Panc1 (cell line): ENCODE measurements at regions not wholly inside any gene's neighbourhood (a gene's known extent, or its start where the extent isn't known, plus 50 kb on each side); places are given as distances from the start of the nearest gene placed in this dataset.

Experiments
- ATAC-seq: fragments of 200-7000 bp; cut with Tn5 transposase; 2 replicates; pipeline ENCODE4 v1.9.1; 2020; ENCODE audit warnings: mild to moderate bottlenecking, moderate library complexity
- BruUV-seq: library from RNA; stranded (reverse); fragments of 400-500 nt; replicated peaks from 2 replicates; lab custom pipeline; 2021; lab: Mats Ljungman, UMichigan
- CTCF ChIA-PET: fragments of 300-600 bp; sonication (Branson Sonifier 250); formaldehyde crosslinking; loops from one replicate; lab custom pipeline; 2022; ENCODE audit warnings: antibody characterized with exemption; lab: Charles Lee
- POLR2A ChIA-PET: fragments of 300-600 bp; sonication (Branson Sonifier 250); formaldehyde crosslinking; loops from one replicate; lab custom pipeline; 2022; ENCODE audit warnings: antibody characterized with exemption; lab: Charles Lee
- DNase-seq: peaks from one replicate; pipeline ENCODE4 v3.0.0-alpha.2; 2010; ENCODE audit warnings: low read depth, low spot score
- H3K27ac ChIP-seq: 2 replicates; pipeline ENCODE4 v1.5.1; 2011; ENCODE audit warnings: mild to moderate bottlenecking, low read length, inconsistent platforms
- H3K27me3 ChIP-seq: fragments of 200-500 bp; sonication (Bioruptor generic); 2 replicates; pipeline ENCODE4 v1.6.0; 2014; ENCODE audit warnings: low read length, inconsistent platforms; ENCODE audit not compliant: control insufficient read depth, insufficient read depth
- H3K36me3 ChIP-seq: fragments of 200-500 bp; sonication (Bioruptor generic); 2 replicates; pipeline ENCODE4 v1.5.1; 2014; ENCODE audit warnings: inconsistent platforms, mild to moderate bottlenecking, low read length, moderate library complexity; ENCODE audit not compliant: control insufficient read depth, insufficient read depth
- H3K4me1 ChIP-seq: 2 replicates; pipeline ENCODE4 v1.5.1; 2011; ENCODE audit warnings: inconsistent platforms, mild to moderate bottlenecking, low read length, moderate library complexity; ENCODE audit not compliant: control insufficient read depth, insufficient read depth
- H3K4me3 ChIP-seq, 2 experiments: 2 replicates each; pipeline ENCODE4 v1.5.1; 2011 to 2012; ENCODE audit warnings: low read depth in 2 of 2, low read length in 2 of 2, mild to moderate bottlenecking in 2 of 2, inconsistent platforms in 1 of 2, moderate library complexity in 1 of 2
- H3K9me3 ChIP-seq: fragments of 200-500 bp; sonication (Bioruptor generic); 2 replicates; pipeline ENCODE4 v1.5.1; 2014; ENCODE audit warnings: low read depth, mild to moderate bottlenecking, inconsistent platforms, low read length, moderate library complexity; ENCODE audit not compliant: control insufficient read depth, insufficient read depth
- CTCF ChIP-seq: fragments of 450-650 bp; IDR thresholded peaks from 2 replicates; pipeline ENCODE4 v1.5.1; 2017; ENCODE audit warnings: mild to moderate bottlenecking
- POLR2AphosphoS5 ChIP-seq: IDR thresholded peaks from 2 replicates; pipeline ENCODE4 v1.6.1; 2012; ENCODE audit warnings: mild to moderate bottlenecking, low read depth, low read length, moderate library complexity
- REST ChIP-seq, 2 experiments: IDR thresholded peaks; 2 replicates each; pipeline ENCODE4 v1.6.1; 2011 to 2012; ENCODE audit warnings: low read depth in 2 of 2, control low read depth in 1 of 2, low read length in 1 of 2, mild to moderate bottlenecking in 1 of 2, moderate library complexity in 1 of 2; ENCODE audit not compliant: insufficient read depth in 1 of 2
- SIN3A ChIP-seq: IDR thresholded peaks from 2 replicates; pipeline ENCODE4 v1.6.1; 2012; ENCODE audit warnings: low read depth, mild to moderate bottlenecking, low read length, moderate library complexity, borderline replicate concordance; ENCODE audit not compliant: insufficient read depth
- TCF7L2 ChIP-seq: IDR thresholded peaks from 2 replicates; pipeline ENCODE4 v1.6.1; 2011; ENCODE audit warnings: mild to moderate bottlenecking, low read depth, low read length, inconsistent platforms
- in situ Hi-C: cut with HindIII; loops from 2 replicates; pipeline ENCODE4 v1.10.0; 2016; ENCODE audit warnings: low sequenced_read_pairs, low pct_unique_long_range_greater_than_20kb
- intact Hi-C: fragments of 100-400 bp; cut with micrococcal nuclease; formaldehyde crosslinking; loops from one replicate; pipeline ENCODE4 v1.10.0; 2022; ENCODE audit not compliant: unreplicated experiment

DNA sequence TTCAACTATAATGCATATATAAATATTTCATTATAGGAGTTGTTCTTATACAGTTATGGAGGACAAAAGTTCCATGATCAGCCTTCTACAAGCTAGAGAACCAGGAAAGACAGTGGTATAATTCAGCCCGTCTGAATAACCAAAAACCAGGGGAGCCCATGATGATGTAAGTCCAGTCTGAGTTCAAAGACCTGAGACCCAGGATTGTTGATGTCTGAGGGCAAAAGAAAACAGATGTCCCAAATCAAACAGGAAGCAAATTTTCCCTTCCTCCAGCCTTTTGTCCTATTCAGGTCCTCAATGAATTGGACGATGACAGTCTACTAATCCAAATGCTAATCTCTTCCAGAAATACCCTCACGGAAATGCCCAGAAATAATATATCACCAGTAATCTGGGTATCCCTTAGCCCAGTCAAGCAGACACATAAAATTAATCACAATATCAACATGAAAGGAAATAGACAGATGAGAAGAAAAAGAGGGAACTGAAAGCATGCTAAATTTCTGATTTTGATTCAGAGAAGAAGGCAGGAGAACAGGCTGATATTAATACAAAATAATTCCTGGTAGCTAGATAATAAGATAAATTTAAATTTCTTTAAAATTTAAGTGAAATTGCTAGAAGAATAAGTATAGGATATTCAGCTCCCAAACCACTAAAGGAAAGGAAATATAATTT is 255.6 kb upstream of the CTAGE1 start:
- H3K36me3 ChIP-seq, result no peaks in the 10 kb centered on the region
- in situ Hi-C loops, result no loop called here
- no peak for DNase-seq
- no peak for ATAC-seq
- BruUV-seq, result no TSS peak
- CTCF ChIA-PET, result no interaction called here
- peaks cover 6% of the 10 kb centered on the region; the same call in 1 of the 2 replicates for H3K27me3 ChIP-seq
- H3K9me3 ChIP-seq, result no peaks in the 10 kb centered on the region
- intact Hi-C loops, result no loop called here
- no peak overlapping the region for H3K27ac ChIP-seq
- no peak overlapping the region for H3K4me3 ChIP-seq
- no peaks in the 10 kb centered on the region for H3K4me1 ChIP-seq
- POLR2A ChIA-PET, result no interaction called here
- no peak for TF ChIP-seq REST (IDR thresholded peaks at IDR 0.05; ENCODE audit: insufficient read depth in 1 of 2, low read depth in 2 of 2, low read length in 1 of 2)
- no peak for TF ChIP-seq SIN3A
- TF ChIP-seq POLR2AphosphoS5, result no peak
- no peak for TF ChIP-seq TCF7L2
- no peak for TF ChIP-seq CTCF

GRCh38 chr18:22674272-22674671 is 256.6 kb upstream of the CTAGE1 start:
- POLR2A ChIA-PET, result no interaction called here
- intact Hi-C loops, result no loop called here
- in situ Hi-C loops, result no loop called here

More at GRCh38 chr18:22674272-22674671, 256.6 kb upstream of the CTAGE1 start:
- no peaks in the 10 kb centered on the region for H3K9me3 ChIP-seq
- BruUV-seq, result no TSS peak
- no peaks in the 10 kb centered on the region for H3K4me1 ChIP-seq
- no peaks in the 10 kb centered on the region for H3K36me3 ChIP-seq
- H3K27ac ChIP-seq, result no peak overlapping the region
- no peak overlapping the region for H3K4me3 ChIP-seq
- peaks cover 7% of the 10 kb centered on the region; the same call in 1 of the 2 replicates for H3K27me3 ChIP-seq
- CTCF ChIA-PET, result no interaction called here
- ATAC-seq, result no peak
- no peak for DNase-seq
- no peak for TF ChIP-seq TCF7L2
- TF ChIP-seq CTCF, result no peak
- no peak for TF ChIP-seq REST (IDR thresholded peaks at IDR 0.05; ENCODE audit: insufficient read depth in 1 of 2, low read depth in 2 of 2, low read length in 1 of 2)
- TF ChIP-seq SIN3A, result no peak
